Transverse colon (tissue), 4 donors: ENCODE measurements at regions not wholly inside any gene's neighbourhood (a gene's known extent, or its start where the extent isn't known, plus 50 kb on each side); places are given as distances from the start of the nearest gene placed in this dataset.

ENCODE experiments used
- DNase-seq: peaks from one replicate; pipeline ENCODE4 v3.0.0-alpha.2; 2019
- H3K27ac ChIP-seq, 4 donors: fragments of 200-600 bp; sonication (generic); 2 replicates each; pipeline ENCODE4 v1.5.1; 2016 to 2018; ENCODE audit warnings: inconsistent platforms in 4 of 4
- H3K27me3 ChIP-seq: fragments of 200-600 bp; sonication (generic); 2 replicates; pipeline ENCODE4 v1.5.1; 2017; ENCODE audit warnings: inconsistent platforms
- H3K36me3 ChIP-seq, 4 donors: fragments of 200-600 bp; sonication (generic); 2 replicates each; pipeline ENCODE4 v1.5.1; 2017 to 2019; ENCODE audit warnings: inconsistent platforms in 4 of 4
- H3K4me1 ChIP-seq, 4 donors: fragments of 200-600 bp; sonication (generic); 2 replicates each; pipeline ENCODE4 v1.5.1; 2017 to 2020; ENCODE audit warnings: inconsistent platforms in 4 of 4
- H3K4me3 ChIP-seq, 4 donors: fragments of 200-600 bp; sonication (generic); 1 replicate in 1 of 4; 2 replicates in 3 of 4; pipeline versions ENCODE4 v1.5.1 to v1.6.1; 2017 to 2019; ENCODE audit warnings: inconsistent platforms in 4 of 4
- H3K9me3 ChIP-seq, 2 donors: fragments of 200-600 bp; sonication (generic); 2 replicates each; pipeline ENCODE4 v1.5.1; 2017 to 2019; ENCODE audit warnings: inconsistent platforms in 2 of 2
- EP300 ChIP-seq: sonication (generic); formaldehyde crosslinking; IDR thresholded peaks from one replicate; pipeline ENCODE4 v1.6.1; 2017; ENCODE audit warnings: antibody characterized with exemption, low read depth
- POLR2A ChIP-seq: fragments of 450-650 bp; IDR thresholded peaks from one replicate; pipeline ENCODE4 v1.6.1; 2016; ENCODE audit warnings: antibody characterized with exemption, mild to moderate bottlenecking, moderate library complexity
- POLR2AphosphoS5 ChIP-seq, 3 donors: sonication (generic); formaldehyde crosslinking; IDR thresholded peaks; one replicate each; pipeline ENCODE4 v1.6.1; 2016; ENCODE audit warnings: antibody characterized with exemption in 3 of 3
- WGBS, 2 donors: methylation state at CpG; one replicate each; pipeline ENCODE4 v1.1.5; 2018; ENCODE audit warnings: low coverage in 1 of 2; 5-methylcytosine and 5-hydroxymethylcytosine counted together
- in situ Hi-C, 4 donors: fragments of 200-750 bp; cut with MboI; loops; one replicate each; pipeline versions ENCODE4 v1.15.0 to v1.15.1; 2017; ENCODE audit warnings: low sequenced_read_pairs in 3 of 4, low pct_ligation_motif_present in 1 of 4, low pct_unique_long_range_greater_than_20kb in 1 of 4
- intact Hi-C: fragments of 100-400 bp; cut with DNase I; formaldehyde crosslinking; loops from one replicate; pipeline ENCODE4 v1.15.1; 2023; ENCODE audit warnings: low total_unique reads
- TF ChIP-seq, protein P1 (sequence below), 5 experiments: fragments of 200-600 bp in 3 of 5; fragments of 450-650 bp in 2 of 5; sonication (generic) in 3 of 5; IDR thresholded peaks; 1 replicate in 2 of 5; 2 replicates in 3 of 5; pipeline ENCODE4 v1.5.1; 2016 to 2017; ENCODE audit warnings: antibody characterized with exemption in 5 of 5, inconsistent platforms in 3 of 5, mild to moderate bottlenecking in 2 of 5, moderate library complexity in 1 of 5

DNA sequence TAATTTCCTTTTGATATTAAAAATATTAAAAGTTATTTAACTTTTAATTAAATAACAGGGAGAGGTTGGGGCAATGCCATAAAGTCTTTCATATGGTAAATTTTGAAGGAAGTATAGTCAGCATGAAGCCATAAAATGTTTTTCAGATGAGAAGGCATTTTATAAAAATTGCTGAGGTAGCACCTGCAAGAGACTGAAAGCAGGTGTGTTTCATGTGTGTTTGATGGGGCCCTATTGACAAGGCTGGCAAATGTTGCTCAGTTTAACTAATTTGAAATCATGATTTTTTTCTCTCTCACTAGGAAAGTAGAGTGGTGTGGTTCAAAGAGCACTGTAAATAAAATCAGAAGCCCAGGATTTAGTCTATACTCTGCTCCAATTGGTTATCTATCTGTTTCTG is 805.8 kb upstream of the C9orf72 start:
- in situ Hi-C loops = no loop called here
- no peak for TF ChIP-seq POLR2A
- TF ChIP-seq, protein P1, sequence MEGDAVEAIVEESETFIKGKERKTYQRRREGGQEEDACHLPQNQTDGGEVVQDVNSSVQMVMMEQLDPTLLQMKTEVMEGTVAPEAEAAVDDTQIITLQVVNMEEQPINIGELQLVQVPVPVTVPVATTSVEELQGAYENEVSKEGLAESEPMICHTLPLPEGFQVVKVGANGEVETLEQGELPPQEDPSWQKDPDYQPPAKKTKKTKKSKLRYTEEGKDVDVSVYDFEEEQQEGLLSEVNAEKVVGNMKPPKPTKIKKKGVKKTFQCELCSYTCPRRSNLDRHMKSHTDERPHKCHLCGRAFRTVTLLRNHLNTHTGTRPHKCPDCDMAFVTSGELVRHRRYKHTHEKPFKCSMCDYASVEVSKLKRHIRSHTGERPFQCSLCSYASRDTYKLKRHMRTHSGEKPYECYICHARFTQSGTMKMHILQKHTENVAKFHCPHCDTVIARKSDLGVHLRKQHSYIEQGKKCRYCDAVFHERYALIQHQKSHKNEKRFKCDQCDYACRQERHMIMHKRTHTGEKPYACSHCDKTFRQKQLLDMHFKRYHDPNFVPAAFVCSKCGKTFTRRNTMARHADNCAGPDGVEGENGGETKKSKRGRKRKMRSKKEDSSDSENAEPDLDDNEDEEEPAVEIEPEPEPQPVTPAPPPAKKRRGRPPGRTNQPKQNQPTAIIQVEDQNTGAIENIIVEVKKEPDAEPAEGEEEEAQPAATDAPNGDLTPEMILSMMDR (IDR thresholded peaks at IDR 0.05) = no peak
- no peak for TF ChIP-seq EP300
- no peak for TF ChIP-seq POLR2AphosphoS5 (IDR thresholded peaks at IDR 0.05)
- intact Hi-C loops = no loop called here
- Histone ChIP-seq H3K27ac (no peak overlapping the region), H3K9me3 (no peaks in the 10 kb centered on the region), H3K4me1 (no peaks in the 10 kb centered on the region), H3K4me3 (no peak overlapping the region), H3K36me3 (no peaks in the 10 kb centered on the region), H3K27me3 (no peaks in the 10 kb centered on the region)
- no peak for DNase-seq

DNA sequence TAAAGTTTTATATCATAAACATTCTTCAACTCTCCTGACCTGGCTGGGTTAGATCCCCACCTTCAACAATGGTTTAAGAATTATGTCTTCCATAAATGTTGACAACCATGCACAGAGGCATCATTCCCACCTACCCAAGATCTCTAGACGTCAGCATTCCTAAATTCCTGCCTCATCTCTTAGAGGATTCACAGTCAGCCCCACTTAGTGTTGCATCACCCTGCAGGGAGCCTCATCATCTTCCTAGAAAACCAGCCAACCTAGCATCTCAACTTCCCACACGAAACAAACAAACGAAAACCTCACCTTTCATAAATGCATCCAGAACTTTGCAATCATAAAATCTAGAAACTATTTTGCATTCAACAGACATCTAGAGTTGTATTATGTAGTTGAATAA is 816.1 kb upstream of the C9orf72 start:
- no peaks in the 10 kb centered on the region for H3K9me3 ChIP-seq
- no peak for DNase-seq
- no peak overlapping the region for H3K27ac ChIP-seq
- no peak overlapping the region for H3K4me3 ChIP-seq
- TF ChIP-seq POLR2AphosphoS5 (IDR thresholded peaks at IDR 0.05) (no peak), EP300 (no peak), POLR2A (no peak)
- WGBS, 2 donors = 57 to 68% methylated on average over 3 of the region's 3 CpGs
- no peaks in the 10 kb centered on the region for H3K27me3 ChIP-seq
- H3K4me1 ChIP-seq = no peaks in the 10 kb centered on the region
- H3K36me3 ChIP-seq = no peaks in the 10 kb centered on the region
- in situ Hi-C loops = no loop called here
- intact Hi-C loops = no loop called here

DNA sequence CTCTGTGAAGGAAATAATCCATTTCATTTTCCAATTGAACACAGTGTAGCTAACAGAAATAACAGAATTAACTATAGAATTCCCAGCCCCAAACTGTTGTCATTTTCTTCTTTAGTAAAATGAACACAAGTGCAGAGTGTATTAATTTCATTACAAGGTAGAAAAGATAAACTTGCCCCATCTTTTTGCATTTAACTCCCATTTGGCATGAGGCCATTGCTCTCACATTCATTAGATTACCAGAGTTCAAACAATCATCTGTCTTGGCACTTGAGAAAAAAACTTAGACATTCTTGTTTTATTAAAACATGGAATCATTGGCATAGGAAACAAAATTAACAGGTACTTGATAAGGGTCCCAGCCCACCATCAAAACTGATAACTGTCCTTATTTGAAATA is 821.5 kb upstream of the C9orf72 start:
- H3K27me3 ChIP-seq = no peaks in the 10 kb centered on the region
- no peaks in the 10 kb centered on the region for H3K9me3 ChIP-seq
- in situ Hi-C loops = no loop called here
- H3K27ac ChIP-seq = no peak overlapping the region
- DNase-seq = no peak
- H3K4me1 ChIP-seq = no peaks in the 10 kb centered on the region
- no peak overlapping the region for H3K4me3 ChIP-seq
- H3K36me3 ChIP-seq = no peaks in the 10 kb centered on the region
- TF ChIP-seq, protein P1 (IDR thresholded peaks at IDR 0.05) = no peak
- intact Hi-C loops = no loop called here

DNA sequence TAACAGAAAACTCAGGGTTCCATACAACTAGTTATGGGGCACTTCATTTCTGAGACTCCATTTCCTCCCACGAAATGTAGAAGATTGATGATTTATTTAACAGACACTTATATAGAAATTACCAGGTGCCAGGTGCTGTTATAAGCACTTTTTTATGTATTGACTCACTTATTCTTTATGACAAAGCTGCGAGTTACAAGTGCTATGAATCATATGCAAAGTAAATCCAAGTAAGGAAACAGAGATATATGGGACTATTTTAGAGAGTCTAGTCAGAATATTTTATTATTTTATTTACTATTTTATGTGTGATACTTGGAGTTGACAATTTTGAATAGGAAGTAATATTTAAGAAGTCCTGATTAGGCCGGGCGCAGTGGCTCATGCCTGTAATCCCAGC is 822.8 kb upstream of the C9orf72 start:
- DNase-seq = no peak
- Histone ChIP-seq H3K27me3 (no peaks in the 10 kb centered on the region), H3K27ac (no peak overlapping the region), H3K9me3 (no peaks in the 10 kb centered on the region), H3K4me3 (no peak overlapping the region), H3K36me3 (no peaks in the 10 kb centered on the region), H3K4me1 (no peaks in the 10 kb centered on the region)
- WGBS, 2 donors = 35 to 73% methylated on average over 2 to 4 of the region's 4 CpGs
- TF ChIP-seq, protein P1 (IDR thresholded peaks at IDR 0.05) = no peak
- TF ChIP-seq EP300 (no peak), POLR2A (no peak), POLR2AphosphoS5 (IDR thresholded peaks at IDR 0.05) (no peak)
- in situ Hi-C loops (no loop called here), intact Hi-C loops (no loop called here)

DNA sequence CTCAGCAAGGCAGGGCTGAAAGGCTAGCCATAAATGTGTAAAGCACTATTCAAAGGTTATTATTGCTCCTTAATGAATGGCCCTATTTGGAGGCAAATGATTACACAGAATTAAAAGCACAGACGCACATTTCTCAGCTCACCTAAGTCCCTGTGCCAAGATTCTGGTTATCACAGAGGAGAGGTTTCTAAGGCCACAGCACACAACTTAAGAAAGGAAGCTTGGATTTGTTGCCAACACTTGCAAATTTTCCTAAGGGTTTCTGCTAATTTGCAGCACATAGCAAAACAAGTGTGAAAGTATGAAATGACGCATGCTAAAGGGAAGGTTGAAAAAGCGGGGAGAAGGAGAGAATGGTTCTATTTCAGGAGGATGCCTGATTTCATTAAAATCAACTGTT is 834.1 kb upstream of the C9orf72 start:
- H3K27ac ChIP-seq = no peak overlapping the region
- H3K9me3 ChIP-seq = no peaks in the 10 kb centered on the region
- no peaks in the 10 kb centered on the region for H3K4me1 ChIP-seq
- no peak overlapping the region for H3K4me3 ChIP-seq
- intact Hi-C loops = no loop called here
- in situ Hi-C loops = no loop called here
- no peaks in the 10 kb centered on the region for H3K36me3 ChIP-seq
- WGBS, 2 donors = 76 to 100% methylated on average over 2 to 3 of the region's 3 CpGs
- DNase-seq = no peak
- no peak for TF ChIP-seq POLR2AphosphoS5 (IDR thresholded peaks at IDR 0.05)
- TF ChIP-seq, protein P1 (IDR thresholded peaks at IDR 0.05) = no peak
- TF ChIP-seq EP300 = no peak
- no peak for TF ChIP-seq POLR2A
- no peaks in the 10 kb centered on the region for H3K27me3 ChIP-seq
